ENCODE measurements at regions not wholly inside any gene's neighbourhood (a gene's known extent, or its start where the extent isn't known, plus 50 kb on each side); places are given as distances from the start of the nearest gene placed in this dataset.

GRCh38 chr12:72777806-72778205 lies 505.6 kb downstream of the TRHDE start:
- in situ Hi-C loops (cut with HindIII; ENCODE audit: low sequenced_read_pairs), result no loop called here
- TF ChIP-seq CTCF (IDR thresholded peaks at IDR 0.05; ENCODE audit: low read depth, low read length, missing control alignments), result no peak
- no peak overlapping the region for H3K4me3 ChIP-seq (ENCODE audit: low read depth, low read length)
- DNase-seq (ENCODE audit: low read depth), result no peak

GRCh38 chr12:72790273-72790672 lies 518.1 kb downstream of the TRHDE start:
- in situ Hi-C loops (cut with HindIII; ENCODE audit: low sequenced_read_pairs), result loop anchor here (5.0 kb wide), 1 partner anchor 57 kb away; no protein-coding TSS in a partner anchor
- no peak overlapping the region for H3K4me3 ChIP-seq (ENCODE audit: low read depth, low read length)
- no peak for DNase-seq (ENCODE audit: low read depth)
- no peak for TF ChIP-seq CTCF (IDR thresholded peaks at IDR 0.05; ENCODE audit: low read depth, low read length, missing control alignments)

DNA sequence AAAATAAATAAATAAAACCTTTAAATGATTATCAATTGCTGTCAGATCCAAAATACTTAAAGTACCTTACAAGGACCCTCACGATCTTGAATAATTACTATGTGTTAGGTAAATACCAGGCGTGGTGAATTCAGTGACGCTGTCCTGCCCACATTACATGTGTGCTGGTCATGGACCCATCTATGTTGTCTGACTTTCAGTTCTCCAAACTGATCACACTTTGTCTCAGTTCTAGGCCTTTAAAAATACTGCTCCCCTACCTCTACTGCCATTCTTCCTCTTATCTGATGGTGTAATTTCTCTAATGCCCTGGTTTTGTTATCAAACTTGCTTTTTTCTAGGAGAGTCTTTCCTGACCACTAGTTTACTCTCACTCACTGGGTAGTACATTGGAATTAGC lies 520.7 kb downstream of the TRHDE start:
- in situ Hi-C loops (cut with HindIII; ENCODE audit: low sequenced_read_pairs), result loop anchor here (5.0 kb wide), 1 partner anchor 54 kb away; no protein-coding TSS in a partner anchor
- TF ChIP-seq CTCF (IDR thresholded peaks at IDR 0.05; ENCODE audit: low read depth, low read length, missing control alignments), result no peak
- H3K4me3 ChIP-seq (ENCODE audit: low read depth, low read length), result no peak overlapping the region
- no peak for DNase-seq (ENCODE audit: low read depth)

DNA sequence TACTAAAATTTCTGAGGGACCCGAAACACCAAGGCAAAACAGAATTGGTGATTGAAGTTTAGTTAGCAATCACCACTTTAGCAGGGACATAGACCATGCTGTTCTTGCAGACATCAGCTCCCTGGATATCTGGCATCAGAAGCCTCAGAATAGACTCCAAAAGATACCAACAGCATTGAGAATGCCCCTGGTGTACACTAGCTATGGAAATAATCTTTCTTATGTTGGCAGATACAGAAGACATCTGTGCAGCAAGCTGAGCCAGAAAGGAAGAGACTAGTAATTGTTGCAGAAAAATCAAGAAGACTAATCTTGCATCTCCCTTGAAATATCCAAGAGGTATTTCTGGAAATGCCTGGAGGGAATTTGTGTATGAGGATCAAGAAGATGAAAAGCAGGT lies 521.6 kb downstream of the TRHDE start:
- H3K4me3 ChIP-seq (ENCODE audit: low read depth, low read length), result no peak overlapping the region
- TF ChIP-seq CTCF (IDR thresholded peaks at IDR 0.05; ENCODE audit: low read depth, low read length, missing control alignments), result no peak
- DNase-seq (ENCODE audit: low read depth), result no peak
- in situ Hi-C loops (cut with HindIII; ENCODE audit: low sequenced_read_pairs), result loop anchor here (5.0 kb wide), 1 partner anchor 54 kb away; no protein-coding TSS in a partner anchor

DNA sequence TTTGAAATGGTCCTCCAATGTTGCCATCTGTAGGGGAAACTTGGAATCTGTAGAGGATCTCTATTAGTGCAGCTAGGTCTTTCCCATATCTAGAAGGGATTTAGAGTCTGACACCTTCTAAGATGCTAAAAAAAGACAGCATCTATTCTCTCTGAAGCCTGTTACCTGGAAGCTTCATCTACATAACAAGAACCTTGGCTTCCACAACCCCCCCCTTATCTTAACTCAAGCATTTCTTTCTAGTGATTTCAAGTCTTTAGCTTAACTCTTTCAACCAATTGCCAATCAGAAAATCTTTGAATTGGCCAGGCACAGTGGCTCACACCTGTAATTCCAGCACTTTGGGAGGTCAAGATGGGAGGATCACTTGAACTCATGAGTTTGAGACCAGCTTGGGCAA lies 543.3 kb downstream of the TRHDE start:
- no peak for DNase-seq (ENCODE audit: low read depth)
- in situ Hi-C loops (cut with HindIII; ENCODE audit: low sequenced_read_pairs), result no loop called here

DNA sequence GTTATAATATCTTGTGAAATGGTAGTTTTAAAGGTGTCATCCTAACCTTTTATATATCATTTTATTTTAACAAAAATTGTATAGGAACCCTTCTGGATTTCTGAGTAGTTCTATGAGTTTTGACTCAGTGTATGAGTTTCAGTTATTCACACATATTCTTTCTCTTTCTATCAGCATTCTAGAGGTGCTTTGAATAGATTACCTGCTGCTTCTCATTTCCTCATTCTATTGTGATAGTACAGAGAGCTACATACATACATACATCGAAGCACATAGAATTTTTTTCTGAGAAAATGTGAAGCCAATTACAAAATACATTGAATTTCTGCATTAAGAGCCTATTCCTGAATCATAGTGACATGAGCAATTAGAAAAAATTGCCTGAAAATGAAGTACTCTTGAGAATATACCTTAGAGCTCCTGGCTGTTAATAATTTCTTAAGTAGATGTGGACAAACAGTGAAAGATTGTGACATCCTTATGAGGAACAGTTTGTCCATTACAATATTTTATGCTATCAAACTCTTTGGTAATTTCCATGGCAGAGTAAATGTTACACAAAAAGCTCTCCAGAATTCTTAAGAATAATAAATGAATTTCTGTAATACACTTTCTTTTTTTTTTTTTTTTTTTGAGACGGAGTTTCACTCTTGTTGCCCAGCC lies 556.6 kb downstream of the TRHDE start:
- no peak for DNase-seq (ENCODE audit: low read depth)
- no peak overlapping the region for H3K4me3 ChIP-seq (ENCODE audit: low read depth, low read length)
- in situ Hi-C loops (cut with HindIII; ENCODE audit: low sequenced_read_pairs), result no loop called here
- no peak for TF ChIP-seq CTCF (IDR thresholded peaks at IDR 0.05; ENCODE audit: low read depth, low read length, missing control alignments)

More for the DNA sequence above, 543.3 kb downstream of the TRHDE start:
- no peak overlapping the region for H3K4me3 ChIP-seq (ENCODE audit: low read depth, low read length)
- TF ChIP-seq CTCF (IDR thresholded peaks at IDR 0.05; ENCODE audit: low read depth, low read length, missing control alignments), result no peak
